ENCODE measurements at regions not wholly inside any gene's neighbourhood (a gene's known extent, or its start where the extent isn't known, plus 50 kb on each side); places are given as distances from the start of the nearest gene placed in this dataset.

DNA sequence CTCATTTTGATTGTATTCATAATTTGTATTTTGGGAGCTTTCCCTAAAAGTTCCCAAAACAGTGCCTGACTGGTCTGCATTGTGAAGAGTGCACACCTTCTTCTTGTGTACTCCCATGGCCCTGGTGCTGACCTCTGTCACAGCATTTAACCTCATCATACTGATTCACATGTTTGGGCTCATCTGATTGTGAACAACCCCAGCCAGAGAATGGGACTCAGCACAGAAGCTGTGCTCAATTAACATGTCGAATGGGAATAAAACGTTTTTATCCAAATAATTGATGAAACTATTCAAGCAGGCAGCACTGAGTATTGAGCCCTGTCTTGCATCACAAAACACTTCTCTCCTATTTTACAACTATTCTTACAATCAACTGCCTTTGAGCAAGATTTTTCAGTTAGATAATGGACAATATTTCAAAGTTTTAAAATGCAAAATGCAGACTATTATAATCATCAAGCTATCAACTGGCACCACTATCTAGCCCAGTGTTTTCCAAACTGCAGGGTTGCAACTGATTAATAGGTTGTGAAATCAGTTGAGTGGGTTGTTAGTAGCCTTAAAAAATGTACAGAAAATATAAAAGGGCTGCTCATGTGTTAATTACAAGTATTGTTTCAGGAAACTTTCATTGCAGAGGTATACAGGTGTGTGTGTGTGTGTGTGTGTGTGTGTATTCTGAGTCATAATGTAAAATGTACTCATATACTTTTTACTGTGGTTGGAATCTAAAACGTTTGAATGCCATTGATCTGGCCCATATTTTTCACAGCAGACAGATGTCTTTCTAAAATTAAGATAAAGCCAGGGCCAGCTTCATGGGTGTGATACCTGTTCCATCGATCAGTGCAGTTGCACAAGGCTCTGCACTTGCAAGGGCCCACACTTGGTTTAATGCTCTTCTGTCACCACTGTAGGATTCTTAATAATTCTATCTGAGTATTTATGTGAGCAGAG, 190.5 kb downstream of the PIK3R1 start:
- Histone ChIP-seq H3K27me3 (no peaks in the 10 kb centered on the region), H3K4me3 (no peak overlapping the region), H3K9me3 (no peaks in the 10 kb centered on the region), H3K36me3 (no peaks in the 10 kb centered on the region), H3K27ac (no peak overlapping the region), H3K4me1 (ENCODE audit: insufficient read depth) (peaks cover 1% of the 10 kb centered on the region)
- intact Hi-C loops (cut with DNase I): no loop called here
- TF ChIP-seq EP300 (IDR thresholded peaks at IDR 0.05): no peak
- no peak for TF ChIP-seq POLR2A (IDR thresholded peaks at IDR 0.05)
- TF ChIP-seq, protein P1, sequence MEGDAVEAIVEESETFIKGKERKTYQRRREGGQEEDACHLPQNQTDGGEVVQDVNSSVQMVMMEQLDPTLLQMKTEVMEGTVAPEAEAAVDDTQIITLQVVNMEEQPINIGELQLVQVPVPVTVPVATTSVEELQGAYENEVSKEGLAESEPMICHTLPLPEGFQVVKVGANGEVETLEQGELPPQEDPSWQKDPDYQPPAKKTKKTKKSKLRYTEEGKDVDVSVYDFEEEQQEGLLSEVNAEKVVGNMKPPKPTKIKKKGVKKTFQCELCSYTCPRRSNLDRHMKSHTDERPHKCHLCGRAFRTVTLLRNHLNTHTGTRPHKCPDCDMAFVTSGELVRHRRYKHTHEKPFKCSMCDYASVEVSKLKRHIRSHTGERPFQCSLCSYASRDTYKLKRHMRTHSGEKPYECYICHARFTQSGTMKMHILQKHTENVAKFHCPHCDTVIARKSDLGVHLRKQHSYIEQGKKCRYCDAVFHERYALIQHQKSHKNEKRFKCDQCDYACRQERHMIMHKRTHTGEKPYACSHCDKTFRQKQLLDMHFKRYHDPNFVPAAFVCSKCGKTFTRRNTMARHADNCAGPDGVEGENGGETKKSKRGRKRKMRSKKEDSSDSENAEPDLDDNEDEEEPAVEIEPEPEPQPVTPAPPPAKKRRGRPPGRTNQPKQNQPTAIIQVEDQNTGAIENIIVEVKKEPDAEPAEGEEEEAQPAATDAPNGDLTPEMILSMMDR (IDR thresholded peaks at IDR 0.05): no peak
- 64 to 75% (median 68%) methylated on average over 4 of the region's 4 CpGs for WGBS, 3 donors
- no peak for DNase-seq

DNA sequence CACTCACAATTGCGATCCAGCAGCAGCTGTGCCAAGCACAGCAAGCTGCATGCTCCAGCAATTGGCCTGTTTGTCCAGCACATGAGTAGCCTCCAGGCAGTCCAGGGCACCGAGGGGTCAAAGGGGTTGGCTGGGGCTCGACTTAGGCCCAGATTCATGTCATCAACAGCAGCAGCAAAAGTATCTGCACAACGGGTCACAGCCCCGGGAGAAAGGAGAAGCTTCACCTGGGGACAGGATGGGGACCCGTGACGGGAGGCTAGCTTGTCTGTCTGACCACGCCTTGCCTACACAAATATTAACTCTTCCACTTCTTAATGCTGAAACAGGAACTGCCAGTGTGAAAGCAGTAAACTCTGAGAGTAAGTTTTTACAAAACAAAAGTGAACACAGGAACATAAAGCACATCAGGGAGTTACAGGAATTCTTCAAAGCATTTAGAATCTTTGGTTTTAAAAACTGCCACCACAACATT, 191.2 kb downstream of the PIK3R1 start:
- 38 to 52% (median 43%) methylated on average over 8 of the region's 8 CpGs for WGBS, 3 donors
- no peak overlapping the region for H3K27ac ChIP-seq

DNA sequence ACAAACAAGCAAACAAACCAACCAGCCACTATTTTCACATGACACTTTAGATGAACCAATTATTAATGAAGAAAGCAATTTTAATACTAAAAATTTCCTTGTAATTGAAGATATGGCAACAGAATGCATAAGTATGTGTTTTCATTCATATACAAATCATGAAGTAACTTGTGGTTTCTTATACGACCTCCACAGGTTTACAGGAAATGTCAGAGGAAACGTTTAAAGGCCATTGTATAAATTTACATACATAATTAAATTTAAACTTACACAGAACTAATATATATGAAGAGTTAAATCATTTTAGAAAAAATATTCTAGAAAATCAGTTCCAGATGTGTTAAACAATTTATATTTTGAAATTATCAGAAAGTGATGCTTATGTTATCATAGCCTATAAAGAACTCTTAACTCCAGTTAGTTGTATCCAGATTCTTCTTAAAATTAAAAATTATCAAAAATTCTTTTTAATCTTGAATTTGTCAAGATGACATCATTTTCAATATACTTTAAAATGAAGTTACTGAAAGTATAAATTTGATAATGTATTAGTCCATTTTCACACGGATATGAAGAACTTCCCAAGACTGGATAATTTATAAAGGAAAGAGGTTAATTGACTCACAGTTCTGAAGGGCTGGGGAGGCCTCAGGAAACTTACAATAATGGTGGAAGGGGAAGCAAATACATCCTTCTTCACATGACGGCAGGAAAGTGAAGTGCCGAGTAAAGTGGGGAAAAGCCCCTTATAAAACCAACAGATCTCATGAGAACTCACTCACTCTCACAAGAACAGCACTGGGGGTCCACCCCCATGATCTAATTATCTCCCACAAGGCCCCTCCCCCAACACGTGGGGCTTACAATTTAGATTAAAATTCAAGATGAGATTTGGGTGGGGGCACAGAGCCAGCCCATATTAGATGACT, 192.0 kb downstream of the PIK3R1 start:
- Histone ChIP-seq H3K9me3 (no peaks in the 10 kb centered on the region), H3K36me3 (no peaks in the 10 kb centered on the region), H3K27ac (no peak overlapping the region), H3K4me1 (ENCODE audit: insufficient read depth) (peaks cover 1% of the 10 kb centered on the region), H3K27me3 (no peaks in the 10 kb centered on the region), H3K4me3 (no peak overlapping the region)
- intact Hi-C loops (cut with DNase I): no loop called here
- DNase-seq: no peak
- 65 to 73% (median 68%) methylated on average over 6 of the region's 6 CpGs for WGBS, 3 donors
- no peak for TF ChIP-seq POLR2A (IDR thresholded peaks at IDR 0.05)
- TF ChIP-seq EP300 (IDR thresholded peaks at IDR 0.05): no peak
- TF ChIP-seq, protein P1 (IDR thresholded peaks at IDR 0.05): no peak

More for the DNA sequence above, 191.2 kb downstream of the PIK3R1 start:
- intact Hi-C loops (cut with DNase I): no loop called here
- no peaks in the 10 kb centered on the region for H3K27me3 ChIP-seq
- no peak for DNase-seq
- TF ChIP-seq EP300 (IDR thresholded peaks at IDR 0.05) (no peak), POLR2A (IDR thresholded peaks at IDR 0.05) (no peak)
- TF ChIP-seq, protein P1 (IDR thresholded peaks at IDR 0.05): no peak
- no peaks in the 10 kb centered on the region for H3K9me3 ChIP-seq
- H3K36me3 ChIP-seq: no peaks in the 10 kb centered on the region
- peaks cover 1% of the 10 kb centered on the region for H3K4me1 ChIP-seq (ENCODE audit: insufficient read depth)
- H3K4me3 ChIP-seq: no peak overlapping the region

DNA sequence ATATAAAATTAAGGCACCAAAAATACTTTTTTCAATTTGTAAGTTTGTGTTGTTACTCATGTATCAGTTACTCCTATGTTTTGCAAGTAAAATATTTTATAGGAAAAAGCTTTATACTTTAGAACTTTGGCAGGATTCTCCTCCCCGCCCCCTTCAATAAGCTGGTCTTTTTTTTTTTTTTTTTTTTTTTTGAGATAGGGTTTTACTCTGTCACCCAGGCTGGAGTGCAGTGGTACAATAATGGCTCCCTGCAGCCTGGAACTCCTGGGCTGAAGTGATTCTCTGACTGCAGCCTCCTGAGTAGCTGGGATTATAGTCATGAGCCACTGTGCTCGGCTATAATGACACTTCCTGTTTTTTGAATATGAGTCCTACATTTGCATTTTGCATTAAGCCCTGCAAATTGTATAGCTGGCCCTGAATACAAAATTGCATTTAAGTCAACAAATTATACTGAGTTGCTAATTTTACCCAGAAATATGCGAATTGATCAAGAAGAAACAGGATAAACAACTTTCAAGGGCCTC, 192.9 kb downstream of the PIK3R1 start:
- H3K27me3 ChIP-seq: no peaks in the 10 kb centered on the region
- H3K4me3 ChIP-seq: no peak overlapping the region
- intact Hi-C loops (cut with DNase I): no loop called here
- no peak for DNase-seq
- peaks cover 1% of the 10 kb centered on the region for H3K4me1 ChIP-seq (ENCODE audit: insufficient read depth)
- 93 to 97% (median 94%) methylated on average over 3 of the region's 3 CpGs for WGBS, 3 donors
- no peaks in the 10 kb centered on the region for H3K36me3 ChIP-seq
- no peak overlapping the region for H3K27ac ChIP-seq
- no peak for TF ChIP-seq EP300 (IDR thresholded peaks at IDR 0.05)
- TF ChIP-seq, protein P1 (IDR thresholded peaks at IDR 0.05): no peak
- TF ChIP-seq POLR2A (IDR thresholded peaks at IDR 0.05): no peak
- H3K9me3 ChIP-seq: no peaks in the 10 kb centered on the region

Data from ovary (tissue), 7 donors.